ENCODE measurements at regions not wholly inside any gene's neighbourhood (a gene's known extent, or its start where the extent isn't known, plus 50 kb on each side); places are given as distances from the start of the nearest gene placed in this dataset.

DNA sequence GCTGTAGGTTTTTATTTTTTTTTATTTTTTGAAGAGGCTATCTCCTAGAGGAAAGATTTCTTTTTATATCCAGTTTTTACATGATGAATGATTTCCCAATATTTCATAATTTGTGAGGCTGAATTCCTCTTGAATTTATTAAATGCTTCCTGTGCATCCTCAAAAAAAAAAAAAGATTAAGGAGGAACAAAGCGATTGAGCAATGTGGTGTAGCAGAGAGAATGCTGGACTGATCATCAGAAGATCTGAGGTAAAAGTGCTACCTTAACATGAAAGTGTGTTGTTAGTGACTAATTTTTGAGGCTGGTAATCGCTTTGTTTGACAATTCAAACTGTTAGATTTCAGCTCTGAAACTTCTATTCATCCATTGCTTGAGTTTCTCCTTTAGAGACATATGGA lies 125.1 kb downstream of the ESM1 start:
- Histone ChIP-seq H3K4me3 (no peak overlapping the region), H3K4me1 (peaks cover 0 to 20% (median 15%) of the 10 kb centered on the region in 4 donors), H3K27ac (replicated peaks in 1 of 4) (no peak overlapping the region), H3K27me3 (no peaks in the 10 kb centered on the region), H3K36me3 (no peaks in the 10 kb centered on the region), H3K9me3 (peaks cover 0 to 27% (median 15%) of the 10 kb centered on the region in 4 donors)
- intact Hi-C loops (cut with DNase I) = no loop called here
- no peak for DNase-seq (ENCODE audit: extremely low spot score)
- TF ChIP-seq POLR2A (IDR thresholded peaks at IDR 0.05; ENCODE audit: low read depth) (no peak), POLR2AphosphoS5 (IDR thresholded peaks at IDR 0.05) (no peak)
- WGBS = 72% methylated on average over 2 of the region's 2 CpGs

GRCh38 chr5:54859316-54859715 lies 126.1 kb downstream of the ESM1 start:
- Histone ChIP-seq H3K27me3 (no peaks in the 10 kb centered on the region), H3K4me1 (peaks cover 0 to 20% (median 15%) of the 10 kb centered on the region in 4 donors), H3K4me3 (no peak overlapping the region), H3K36me3 (no peaks in the 10 kb centered on the region), H3K9me3 (peaks cover 0 to 27% (median 15%) of the 10 kb centered on the region in 4 donors), H3K27ac (replicated peaks in 1 of 4) (no peak overlapping the region)
- TF ChIP-seq EP300 (IDR thresholded peaks at IDR 0.05) (no peak), POLR2A (IDR thresholded peaks at IDR 0.05; ENCODE audit: low read depth) (no peak), POLR2AphosphoS5 (IDR thresholded peaks at IDR 0.05) (no peak)
- TF ChIP-seq, protein P1, sequence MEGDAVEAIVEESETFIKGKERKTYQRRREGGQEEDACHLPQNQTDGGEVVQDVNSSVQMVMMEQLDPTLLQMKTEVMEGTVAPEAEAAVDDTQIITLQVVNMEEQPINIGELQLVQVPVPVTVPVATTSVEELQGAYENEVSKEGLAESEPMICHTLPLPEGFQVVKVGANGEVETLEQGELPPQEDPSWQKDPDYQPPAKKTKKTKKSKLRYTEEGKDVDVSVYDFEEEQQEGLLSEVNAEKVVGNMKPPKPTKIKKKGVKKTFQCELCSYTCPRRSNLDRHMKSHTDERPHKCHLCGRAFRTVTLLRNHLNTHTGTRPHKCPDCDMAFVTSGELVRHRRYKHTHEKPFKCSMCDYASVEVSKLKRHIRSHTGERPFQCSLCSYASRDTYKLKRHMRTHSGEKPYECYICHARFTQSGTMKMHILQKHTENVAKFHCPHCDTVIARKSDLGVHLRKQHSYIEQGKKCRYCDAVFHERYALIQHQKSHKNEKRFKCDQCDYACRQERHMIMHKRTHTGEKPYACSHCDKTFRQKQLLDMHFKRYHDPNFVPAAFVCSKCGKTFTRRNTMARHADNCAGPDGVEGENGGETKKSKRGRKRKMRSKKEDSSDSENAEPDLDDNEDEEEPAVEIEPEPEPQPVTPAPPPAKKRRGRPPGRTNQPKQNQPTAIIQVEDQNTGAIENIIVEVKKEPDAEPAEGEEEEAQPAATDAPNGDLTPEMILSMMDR (IDR thresholded peaks at IDR 0.05) = no peak
- intact Hi-C loops (cut with DNase I) = no loop called here
- DNase-seq (ENCODE audit: extremely low spot score) = no peak

- H3K27me3 ChIP-seq = no peaks in the 10 kb centered on the region
- no peak overlapping the region for H3K27ac ChIP-seq (replicated peaks in 1 of 4)
- H3K4me1 ChIP-seq = no peaks in the 10 kb centered on the region
- peaks cover 0 to 27% (median 15%) of the 10 kb centered on the region in 4 donors for H3K9me3 ChIP-seq
- H3K4me3 ChIP-seq = no peak overlapping the region
- no peaks in the 10 kb centered on the region for H3K36me3 ChIP-seq
- intact Hi-C loops (cut with DNase I) = no loop called here
- DNase-seq (ENCODE audit: extremely low spot score) = no peak
- TF ChIP-seq, protein P1 (IDR thresholded peaks at IDR 0.05) = no peak
- TF ChIP-seq POLR2AphosphoS5 (IDR thresholded peaks at IDR 0.05) (no peak), POLR2A (IDR thresholded peaks at IDR 0.05; ENCODE audit: low read depth) (no peak), EP300 (IDR thresholded peaks at IDR 0.05) (no peak)
- WGBS = 86% methylated on average over 5 of the region's 5 CpGs
Measured at GRCh38 chr5:54854883-54855581, 130.4 kb downstream of the ESM1 start.

- 69% methylated on average over 3 of the region's 3 CpGs for WGBS
- Histone ChIP-seq H3K36me3 (no peaks in the 10 kb centered on the region), H3K9me3 (peaks cover 0 to 4% (median under 1%) of the 10 kb centered on the region in 4 donors), H3K27me3 (peaks cover 0 to 4% (median 0%) of the 10 kb centered on the region in 4 donors), H3K27ac (replicated peaks in 1 of 4) (no peak overlapping the region), H3K4me3 (no peak overlapping the region), H3K4me1 (no peaks in the 10 kb centered on the region)
- no peak for DNase-seq (ENCODE audit: extremely low spot score)
- TF ChIP-seq POLR2A (IDR thresholded peaks at IDR 0.05; ENCODE audit: low read depth) (no peak), POLR2AphosphoS5 (IDR thresholded peaks at IDR 0.05) (no peak), EP300 (IDR thresholded peaks at IDR 0.05) (no peak)
- TF ChIP-seq, protein P1 (IDR thresholded peaks at IDR 0.05) = no peak
- intact Hi-C loops (cut with DNase I) = no loop called here
Measured at GRCh38 chr5:54852007-54852406, 133.4 kb downstream of the ESM1 start.

GRCh38 chr5:54851449-54851848 lies 133.9 kb downstream of the ESM1 start:
- WGBS = 51% methylated on average over 4 of the region's 4 CpGs
- no peaks in the 10 kb centered on the region for H3K4me1 ChIP-seq
- no peak for DNase-seq (ENCODE audit: extremely low spot score)
- H3K9me3 ChIP-seq = no peaks in the 10 kb centered on the region
- no peak overlapping the region for H3K27ac ChIP-seq (replicated peaks in 1 of 4)
- intact Hi-C loops (cut with DNase I) = no loop called here
- TF ChIP-seq EP300 (IDR thresholded peaks at IDR 0.05) (no peak), POLR2A (IDR thresholded peaks at IDR 0.05; ENCODE audit: low read depth) (no peak), POLR2AphosphoS5 (IDR thresholded peaks at IDR 0.05) (no peak)
- TF ChIP-seq, protein P1 (IDR thresholded peaks at IDR 0.05) = no peak
- H3K27me3 ChIP-seq = peaks cover 0 to 4% (median 0%) of the 10 kb centered on the region in 4 donors
- H3K36me3 ChIP-seq = no peaks in the 10 kb centered on the region
- H3K4me3 ChIP-seq = no peak overlapping the region

All from esophagus muscularis mucosa (tissue), 4 donors.